GM12878 (cell line): ENCODE measurements at regions not wholly inside any gene's neighbourhood (a gene's known extent, or its start where the extent isn't known, plus 50 kb on each side); places are given as distances from the start of the nearest gene placed in this dataset.

Experiments
- ATAC-seq: fragments of 200-7000 bp; cut with Tn5 transposase; 3 replicates; pipeline ENCODE4 v1.9.1; 2020; ENCODE audit warnings: mild to moderate bottlenecking, moderate library complexity
- BruUV-seq: library from RNA; stranded (reverse); fragments of 400-500 nt; replicated peaks from 2 replicates; lab custom pipeline; 2021; lab: Mats Ljungman, UMichigan
- CTCF ChIA-PET: fragments of 300-600 bp; sonication (Branson Sonifier 250); formaldehyde crosslinking; extraction: SDS; loops from one replicate; lab custom pipeline; 2021; ENCODE audit warnings: inconsistent platforms; lab: Yijun Ruan, JAX
- POLR2A ChIA-PET: fragments of 350-600 bp; formaldehyde crosslinking; extraction: SDS; loops from one replicate; lab custom pipeline; 2021; ENCODE audit warnings: inconsistent platforms; lab: Charles Lee
- RAD21 ChIA-PET: fragments of 300-600 bp; sonication (Branson Sonifier 250); formaldehyde crosslinking; loops from one replicate; lab custom pipeline; 2023; ENCODE audit warnings: antibody characterized with exemption; ENCODE audit not compliant: unreplicated experiment; lab: Charles Lee
- SMC1A ChIA-PET: fragments of 300-600 bp; sonication (Branson Sonifier 250); formaldehyde crosslinking; loops from one replicate; lab custom pipeline; 2023; ENCODE audit not compliant: unreplicated experiment, uncharacterized antibody; lab: Charles Lee
- DNase-seq: peaks from one replicate; pipeline ENCODE4 v3.0.0-alpha.2; 2011; ENCODE audit warnings: low read depth, low spot score
- FAIRE-seq: peaks from 3 replicates; lab custom pipeline; 2011; peaks lifted over from hg19 to GRCh38; lab: Jason Lieb, UNC
- H2AFZ ChIP-seq: 2 replicates; pipeline ENCODE4 v1.6.0; 2011; ENCODE audit warnings: low read depth, low read length, control low read depth; ENCODE audit not compliant: control insufficient read depth
- H3K27ac ChIP-seq: 2 replicates; pipeline ENCODE4 v1.5.1; 2011; ENCODE audit warnings: control low read depth; ENCODE audit not compliant: control insufficient read depth, insufficient read depth
- H3K27me3 ChIP-seq, 2 experiments: replicated peaks in 1 of 2; 2 replicates each; pipeline versions ENCODE4 v1.6.0 to v1.6.1; 2011; ENCODE audit warnings: low read length in 1 of 2; ENCODE audit not compliant: control insufficient read depth in 2 of 2, insufficient read depth in 2 of 2
- H3K36me3 ChIP-seq, 2 experiments: 2 replicates each; pipeline ENCODE4 v1.5.1; 2011; ENCODE audit warnings: low read length in 1 of 2; ENCODE audit not compliant: control insufficient read depth in 2 of 2, insufficient read depth in 2 of 2
- H3K4me1 ChIP-seq: 2 replicates; pipeline ENCODE4 v1.6.1; 2011; ENCODE audit warnings: mild to moderate bottlenecking, low read length, moderate library complexity, mixed read lengths; ENCODE audit not compliant: control insufficient read depth, insufficient read depth
- H3K4me2 ChIP-seq: 2 replicates; pipeline ENCODE4 v1.6.0; 2011; ENCODE audit warnings: control low read depth; ENCODE audit not compliant: control insufficient read depth, insufficient read depth
- H3K4me3 ChIP-seq: fragments of 200-600 bp; sonication (generic); 2 replicates; pipeline ENCODE4 v1.5.1; 2016
- H3K79me2 ChIP-seq: 2 replicates; pipeline ENCODE4 v1.6.0; 2011; ENCODE audit warnings: low read length; ENCODE audit not compliant: control insufficient read depth, insufficient read depth
- H3K9ac ChIP-seq: 2 replicates; pipeline ENCODE4 v1.8.0; 2011; ENCODE audit warnings: low read length, control low read depth, mixed read lengths; ENCODE audit not compliant: control insufficient read depth, insufficient read depth
- H3K9me3 ChIP-seq: replicated peaks from 3 replicates; pipeline ENCODE4 v1.5.1; 2011; ENCODE audit warnings: mild to moderate bottlenecking, low read length; ENCODE audit not compliant: control insufficient read depth, insufficient read depth
- H4K20me1 ChIP-seq: 2 replicates; pipeline ENCODE4 v1.6.0; 2011; ENCODE audit not compliant: control insufficient read depth, insufficient read depth
- EGR1 ChIP-seq, 2 experiments: IDR thresholded peaks; 1 replicate in 1 of 2; 2 replicates in 1 of 2; pipeline ENCODE4 v1.6.1; 2011 to 2012; ENCODE audit warnings: low read depth in 2 of 2, low read length in 2 of 2, borderline replicate concordance in 1 of 2, mild to moderate bottlenecking in 1 of 2, moderate library complexity in 1 of 2
- HDAC2 ChIP-seq: fragments of 200-600 bp; sonication (generic); IDR thresholded peaks from 2 replicates; pipeline ENCODE4 v1.6.1; 2017
- IRF3 ChIP-seq: fragments of 450-650 bp; IDR thresholded peaks from 2 replicates; pipeline ENCODE4 v1.6.1; 2014; ENCODE audit warnings: mild to moderate bottlenecking
- MEF2A ChIP-seq: IDR thresholded peaks from 2 replicates; pipeline ENCODE4 v1.6.1; 2011; ENCODE audit warnings: low read depth, mild to moderate bottlenecking, low read length, moderate library complexity; ENCODE audit not compliant: insufficient read depth
- MTA3 ChIP-seq: IDR thresholded peaks from 2 replicates; pipeline ENCODE4 v1.6.1; 2012; ENCODE audit warnings: low read length, inconsistent platforms, borderline replicate concordance
- NBN ChIP-seq: fragments of 450-650 bp; IDR thresholded peaks from 2 replicates; pipeline ENCODE4 v1.6.1; 2016
- NFYA ChIP-seq: IDR thresholded peaks from 2 replicates; pipeline ENCODE4 v1.6.1; 2011; ENCODE audit warnings: low read depth, mild to moderate bottlenecking, low read length, improper control_type of control experiment, borderline replicate concordance
- NR2C1 ChIP-seq: fragments of 450-650 bp; IDR thresholded peaks from 2 replicates; pipeline ENCODE4 v1.6.1; 2017; ENCODE audit warnings: antibody characterized with exemption, mild to moderate bottlenecking, moderate library complexity
- POLR2AphosphoS5 ChIP-seq: IDR thresholded peaks from 2 replicates; pipeline ENCODE4 v1.6.1; 2011; ENCODE audit warnings: mild to moderate bottlenecking, low read length, inconsistent platforms
- STAT3 ChIP-seq: IDR thresholded peaks from 2 replicates; pipeline ENCODE4 v1.6.1; 2011; ENCODE audit warnings: low read depth, low read length, improper control_type of control experiment
- ZBTB33 ChIP-seq: fragments of 450-650 bp; IDR thresholded peaks from 2 replicates; pipeline ENCODE4 v1.6.1; 2017; ENCODE audit warnings: mild to moderate bottlenecking
- WGBS: methylation state at CpG from one replicate; pipeline ENCODE4 v1.1.6; 2016; ENCODE audit warnings: low lambda C conversion rate; ENCODE audit not compliant: insufficient replicate concordance, insufficient coverage; ENCODE audit errors: missing lambda C conversion rate; 5-methylcytosine and 5-hydroxymethylcytosine counted together
- in situ Hi-C: fragments of 300-500 bp; cut with MboI; formaldehyde crosslinking; loops from 9 replicates; pipeline ENCODE4 v1.14.3; 2018; ENCODE audit warnings: mixed read lengths
- intact Hi-C: fragments of 100-400 bp; cut with micrococcal nuclease; formaldehyde crosslinking; loops from one replicate; pipeline ENCODE4 v1.14.2; 2022; ENCODE audit not compliant: unreplicated experiment
- TF ChIP-seq, protein P1 (sequence below): fragments of 450-650 bp; IDR thresholded peaks from 2 replicates; pipeline ENCODE4 v1.6.1; 2017; ENCODE audit warnings: antibody characterized with exemption, mild to moderate bottlenecking, moderate library complexity

GRCh38 chr4:36771411-36772153 lies 473.0 kb upstream of the NWD2 start:
- no peak for DNase-seq
- RAD21 ChIA-PET: no interaction called here
- POLR2A ChIA-PET: no interaction called here

GRCh38 chr4:36772154-36772516 lies 472.4 kb upstream of the NWD2 start:
- no peaks in the 10 kb centered on the region for H3K9me3 ChIP-seq
- H2AFZ ChIP-seq: peak overlapping the region; percentile 46; the same call in 1 of the 2 replicates
- no peak overlapping the region for H3K9ac ChIP-seq
- ChIA-PET POLR2A (no interaction called here), CTCF (interaction anchor here (0.5 kb wide), 1 partner anchor 15 kb away, joined by 4 read pairs; no protein-coding TSS in a partner anchor), RAD21 (no interaction called here), SMC1A (interaction anchor here (0.9 to 1.5 kb wide), 6 partner anchors 9 to 58 kb away, joined by 3 to 4 read pairs (median 4); no protein-coding TSS in a partner anchor)
- H3K36me3 ChIP-seq: no peaks in the 10 kb centered on the region
- H3K4me3 ChIP-seq: no peak overlapping the region
- DNase-seq (no peak), ATAC-seq (peak; percentile 68), FAIRE-seq (no peak)
- no peaks in the 10 kb centered on the region for H3K4me1 ChIP-seq
- H3K4me2 ChIP-seq: peak overlapping the region; percentile 5; the same call in 1 of the 2 replicates
- H3K27me3 ChIP-seq: no peaks in the 10 kb centered on the region
- intact Hi-C loops (no loop called here), in situ Hi-C loops (no loop called here)
- H4K20me1 ChIP-seq: no peaks in the 10 kb centered on the region
- BruUV-seq: no TSS peak
- H3K27ac ChIP-seq: no peak overlapping the region
- H3K79me2 ChIP-seq: no peaks in the 10 kb centered on the region
- TF ChIP-seq NBN (no peak), STAT3 (no peak), EGR1 (IDR thresholded peaks at IDR 0.05; ENCODE audit: borderline replicate concordance in 1 of 2, low read depth in 2 of 2, low read length in 2 of 2) (no peak), ZBTB33 (no peak), HDAC2 (no peak), NFYA (no peak), MTA3 (no peak), IRF3 (no peak), MEF2A (no peak), POLR2AphosphoS5 (no peak)
- TF ChIP-seq, protein P1, sequence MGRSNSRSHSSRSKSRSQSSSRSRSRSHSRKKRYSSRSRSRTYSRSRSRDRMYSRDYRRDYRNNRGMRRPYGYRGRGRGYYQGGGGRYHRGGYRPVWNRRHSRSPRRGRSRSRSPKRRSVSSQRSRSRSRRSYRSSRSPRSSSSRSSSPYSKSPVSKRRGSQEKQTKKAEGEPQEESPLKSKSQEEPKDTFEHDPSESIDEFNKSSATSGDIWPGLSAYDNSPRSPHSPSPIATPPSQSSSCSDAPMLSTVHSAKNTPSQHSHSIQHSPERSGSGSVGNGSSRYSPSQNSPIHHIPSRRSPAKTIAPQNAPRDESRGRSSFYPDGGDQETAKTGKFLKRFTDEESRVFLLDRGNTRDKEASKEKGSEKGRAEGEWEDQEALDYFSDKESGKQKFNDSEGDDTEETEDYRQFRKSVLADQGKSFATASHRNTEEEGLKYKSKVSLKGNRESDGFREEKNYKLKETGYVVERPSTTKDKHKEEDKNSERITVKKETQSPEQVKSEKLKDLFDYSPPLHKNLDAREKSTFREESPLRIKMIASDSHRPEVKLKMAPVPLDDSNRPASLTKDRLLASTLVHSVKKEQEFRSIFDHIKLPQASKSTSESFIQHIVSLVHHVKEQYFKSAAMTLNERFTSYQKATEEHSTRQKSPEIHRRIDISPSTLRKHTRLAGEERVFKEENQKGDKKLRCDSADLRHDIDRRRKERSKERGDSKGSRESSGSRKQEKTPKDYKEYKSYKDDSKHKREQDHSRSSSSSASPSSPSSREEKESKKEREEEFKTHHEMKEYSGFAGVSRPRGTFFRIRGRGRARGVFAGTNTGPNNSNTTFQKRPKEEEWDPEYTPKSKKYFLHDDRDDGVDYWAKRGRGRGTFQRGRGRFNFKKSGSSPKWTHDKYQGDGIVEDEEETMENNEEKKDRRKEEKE: no peak

More at GRCh38 chr4:36771411-36772153, 473.0 kb upstream of the NWD2 start:
- H3K9ac ChIP-seq: no peak overlapping the region
- peak; percentile 61 for ATAC-seq
- FAIRE-seq: no peak
- H3K4me2 ChIP-seq: peak overlapping the region; percentile 5; the same call in 1 of the 2 replicates
- no TSS peak for BruUV-seq
- SMC1A ChIA-PET: interaction anchor here (0.9 to 1.5 kb wide), 5 partner anchors 8 to 45 kb away, joined by 3 to 4 read pairs (median 3); no protein-coding TSS in a partner anchor
- H3K27me3 ChIP-seq: no peaks in the 10 kb centered on the region
- peak overlapping the region; percentile 46; the same call in 1 of the 2 replicates for H2AFZ ChIP-seq
- H3K36me3 ChIP-seq: no peaks in the 10 kb centered on the region
- intact Hi-C loops: no loop called here
- TF ChIP-seq NR2C1: no peak
- 0% methylated on average over 2 of the region's 2 CpGs for WGBS
- CTCF ChIA-PET: interaction anchor here (0.5 kb wide), 1 partner anchor 15 kb away, joined by 4 read pairs; no protein-coding TSS in a partner anchor
- no peaks in the 10 kb centered on the region for H3K79me2 ChIP-seq
- no peaks in the 10 kb centered on the region for H3K4me1 ChIP-seq
- in situ Hi-C loops: no loop called here
- no peaks in the 10 kb centered on the region for H4K20me1 ChIP-seq
- H3K4me3 ChIP-seq: no peak overlapping the region
- no peaks in the 10 kb centered on the region for H3K9me3 ChIP-seq
- no peak overlapping the region for H3K27ac ChIP-seq
